Skeletal muscle tissue (tissue), 3 donors: ENCODE measurements at regions not wholly inside any gene's neighbourhood (a gene's known extent, or its start where the extent isn't known, plus 50 kb on each side); places are given as distances from the start of the nearest gene placed in this dataset.

Experiments
- H3K27ac ChIP-seq: one replicate; pipeline ENCODE4 v1.7.0; 2013; ENCODE audit warnings: mild to moderate bottlenecking, low read depth, low read length, inconsistent platforms
- H3K27me3 ChIP-seq, 3 donors: one replicate each; pipeline ENCODE4 v1.7.0; 2013; ENCODE audit warnings: low read length in 3 of 3; ENCODE audit not compliant: control insufficient read depth in 3 of 3, insufficient read depth in 3 of 3
- H3K36me3 ChIP-seq, 3 donors: one replicate each; pipeline ENCODE4 v1.7.0; 2013; ENCODE audit warnings: low read length in 3 of 3; ENCODE audit not compliant: control insufficient read depth in 3 of 3, insufficient read depth in 3 of 3
- H3K4me1 ChIP-seq, 3 donors: one replicate each; pipeline ENCODE4 v1.7.0; 2013; ENCODE audit warnings: low read length in 3 of 3, mild to moderate bottlenecking in 3 of 3; ENCODE audit not compliant: control insufficient read depth in 3 of 3, insufficient read depth in 3 of 3
- H3K4me3 ChIP-seq, 3 donors: one replicate each; pipeline ENCODE4 v1.7.0; 2013; ENCODE audit warnings: low read length in 3 of 3
- H3K9ac ChIP-seq, 3 donors: one replicate each; pipeline ENCODE4 v1.7.0; 2013; ENCODE audit warnings: low read length in 3 of 3, mild to moderate bottlenecking in 3 of 3, moderate library complexity in 2 of 3, low read depth in 1 of 3
- H3K9me3 ChIP-seq, 3 donors: one replicate each; pipeline ENCODE4 v1.7.0; 2013; ENCODE audit warnings: low read length in 3 of 3; ENCODE audit not compliant: control insufficient read depth in 3 of 3
- donor health status: Osteomylitis.

GRCh38 chr2:42862669-42863185 is 70.3 kb upstream of the HAAO start:
- Histone ChIP-seq H3K9ac (no peak overlapping the region), H3K27ac (no peak overlapping the region), H3K4me3 (no peak overlapping the region), H3K9me3 (peaks cover 3 to 6% (median 3%) of the 10 kb centered on the region in 3 donors), H3K36me3 (no peaks in the 10 kb centered on the region), H3K4me1 (peaks cover 8 to 17% (median 13%) of the 10 kb centered on the region in 3 donors), H3K27me3 (no peaks in the 10 kb centered on the region)

GRCh38 chr2:42861321-42861720 is 68.9 kb upstream of the HAAO start:
- no peak overlapping the region for H3K4me3 ChIP-seq
- no peaks in the 10 kb centered on the region for H3K27me3 ChIP-seq
- no peak overlapping the region for H3K9ac ChIP-seq
- H3K4me1 ChIP-seq = peaks cover 0 to 6% (median 5%) of the 10 kb centered on the region in 3 donors
- no peak overlapping the region for H3K27ac ChIP-seq
- peaks cover 3 to 6% (median 3%) of the 10 kb centered on the region in 3 donors for H3K9me3 ChIP-seq
- H3K36me3 ChIP-seq = no peaks in the 10 kb centered on the region

GRCh38 chr2:42860319-42861094 is 68.1 kb upstream of the HAAO start:
- Histone ChIP-seq H3K9me3 (peaks cover 3 to 6% (median 3%) of the 10 kb centered on the region in 3 donors), H3K4me1 (peaks cover 0 to 1% (median 0%) of the 10 kb centered on the region in 3 donors), H3K36me3 (no peaks in the 10 kb centered on the region), H3K27me3 (no peaks in the 10 kb centered on the region), H3K9ac (no peak overlapping the region), H3K27ac (no peak overlapping the region), H3K4me3 (peak overlapping the region in 2 of 3 donors; percentile 6 to 30)

DNA sequence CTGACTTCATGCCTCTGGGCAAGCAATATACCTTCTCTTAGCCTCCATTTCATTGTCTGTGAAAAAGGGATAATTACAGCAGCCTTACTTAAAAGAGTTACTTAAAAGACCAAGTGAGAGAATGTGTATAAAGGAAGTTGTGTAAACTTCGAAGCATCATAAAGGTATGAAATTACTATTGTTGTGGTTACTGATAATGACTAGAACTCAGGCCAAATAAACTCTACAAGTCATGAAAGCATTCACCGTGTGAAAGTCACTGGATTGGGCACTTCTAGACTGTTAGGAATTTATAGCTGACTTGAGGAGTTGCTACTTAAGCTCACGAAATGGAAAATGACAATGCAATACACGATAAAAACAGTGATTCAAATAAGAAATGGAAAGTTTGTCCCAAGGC is 67.4 kb upstream of the HAAO start:
- H3K27ac ChIP-seq = no peak overlapping the region
- no peaks in the 10 kb centered on the region for H3K36me3 ChIP-seq
- peaks cover 0 to under 1% (median 0%) of the 10 kb centered on the region in 3 donors for H3K4me1 ChIP-seq
- H3K27me3 ChIP-seq = no peaks in the 10 kb centered on the region
- no peak overlapping the region for H3K4me3 ChIP-seq
- H3K9me3 ChIP-seq = peaks cover 3 to 6% (median 3%) of the 10 kb centered on the region in 3 donors
- no peak overlapping the region for H3K9ac ChIP-seq

DNA sequence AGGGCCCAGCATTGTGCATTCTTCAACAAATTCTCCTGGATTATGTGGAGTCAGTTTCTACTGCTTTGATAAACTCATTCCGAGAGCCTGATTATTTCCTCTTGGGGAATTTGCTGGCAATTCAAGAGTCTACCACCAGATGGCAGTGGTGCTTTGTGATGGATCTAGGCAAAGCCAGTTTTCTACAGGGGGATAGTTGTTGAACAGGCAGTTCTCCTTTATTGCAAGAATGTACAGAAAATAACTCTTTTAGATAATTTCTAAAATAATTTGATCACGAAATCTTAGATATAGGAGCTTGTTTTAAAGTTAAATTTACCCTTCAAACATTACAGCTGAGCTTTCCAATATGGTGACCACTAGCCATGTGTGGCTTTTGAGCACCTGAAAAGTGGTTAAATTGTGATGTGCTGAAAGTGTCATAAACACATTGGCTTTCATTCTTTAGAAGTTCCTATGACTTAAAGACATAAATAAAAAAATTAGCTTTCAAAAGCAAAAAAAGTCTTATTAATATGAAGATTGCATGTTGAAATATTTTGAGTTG is 66.7 kb upstream of the HAAO start:
- Histone ChIP-seq H3K36me3 (no peaks in the 10 kb centered on the region), H3K27ac (no peak overlapping the region), H3K27me3 (no peaks in the 10 kb centered on the region), H3K4me1 (peaks cover 5 to 6% (median 5%) of the 10 kb centered on the region in 3 donors), H3K9me3 (peaks cover 3 to 6% (median 3%) of the 10 kb centered on the region in 3 donors), H3K9ac (no peak overlapping the region), H3K4me3 (no peak overlapping the region)

GRCh38 chr2:42858140-42859005 is 66.0 kb upstream of the HAAO start:
- H3K27me3 ChIP-seq = no peaks in the 10 kb centered on the region
- peaks cover 3 to 6% (median 3%) of the 10 kb centered on the region in 3 donors for H3K9me3 ChIP-seq
- H3K9ac ChIP-seq = no peak overlapping the region
- H3K4me1 ChIP-seq = peaks cover 8 to 13% (median 8%) of the 10 kb centered on the region in 3 donors
- H3K27ac ChIP-seq = no peak overlapping the region
- H3K36me3 ChIP-seq = no peaks in the 10 kb centered on the region
- no peak overlapping the region for H3K4me3 ChIP-seq

DNA sequence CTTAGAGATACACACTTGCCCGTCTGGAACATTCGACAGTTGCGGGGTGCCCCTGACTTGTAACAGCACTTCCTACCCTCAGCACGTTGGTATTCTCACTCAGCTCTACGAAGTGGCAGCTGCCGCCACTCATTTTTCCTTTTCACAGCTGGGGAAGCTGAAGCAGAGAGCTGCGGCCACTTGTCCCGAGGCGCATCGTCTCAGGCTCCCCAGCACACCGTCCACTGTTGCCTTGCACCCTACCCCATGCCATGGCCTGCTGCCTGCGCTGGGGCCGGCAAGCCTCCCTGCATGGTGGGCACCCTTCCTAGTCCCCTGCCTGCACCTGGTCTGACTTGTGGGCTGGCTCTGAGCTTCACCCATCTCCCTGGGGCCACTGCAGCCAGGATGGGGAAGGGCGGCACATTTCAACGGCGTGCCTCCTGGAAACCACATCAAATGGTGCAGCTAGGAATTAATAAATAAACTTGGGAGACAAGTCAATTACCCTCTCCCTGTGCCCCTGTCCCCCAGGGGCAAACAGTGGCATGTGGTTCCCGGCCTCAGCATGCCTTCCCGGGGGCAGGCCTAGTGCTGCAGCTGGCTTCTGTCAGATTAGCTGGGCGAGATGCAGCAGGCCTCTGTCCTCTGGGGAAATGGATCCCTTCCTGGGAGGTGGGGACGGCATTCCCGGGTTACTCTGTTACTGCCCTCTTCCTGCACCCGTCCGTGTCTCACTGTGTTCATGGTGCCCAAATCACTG is 64.7 kb upstream of the HAAO start:
- Histone ChIP-seq H3K4me3 (no peak overlapping the region), H3K27me3 (no peaks in the 10 kb centered on the region), H3K9me3 (peaks cover 3 to 6% (median 3%) of the 10 kb centered on the region in 3 donors), H3K9ac (no peak overlapping the region), H3K4me1 (peaks cover 8 to 13% (median 13%) of the 10 kb centered on the region in 3 donors), H3K27ac (no peak overlapping the region), H3K36me3 (no peaks in the 10 kb centered on the region)

GRCh38 chr2:42856106-42856860 is 63.9 kb upstream of the HAAO start:
- Histone ChIP-seq H3K9me3 (peaks cover 3 to 6% (median 3%) of the 10 kb centered on the region in 3 donors), H3K4me3 (no peak overlapping the region), H3K4me1 (peaks cover 8 to 13% (median 13%) of the 10 kb centered on the region in 3 donors), H3K9ac (no peak overlapping the region), H3K27ac (no peak overlapping the region), H3K27me3 (no peaks in the 10 kb centered on the region), H3K36me3 (no peaks in the 10 kb centered on the region)
